Astrocyte of the spinal cord (primary cell): ENCODE measurements at regions not wholly inside any gene's neighbourhood (a gene's known extent, or its start where the extent isn't known, plus 50 kb on each side); places are given as distances from the start of the nearest gene placed in this dataset.

Experiments
- DNase-seq: peaks from one replicate; pipeline ENCODE4 v3.0.0; 2011; ENCODE audit warnings: low read depth, low spot score
- H3K4me3 ChIP-seq: 2 replicates; pipeline ENCODE4 v1.5.1; 2011; ENCODE audit warnings: low read depth, mild to moderate bottlenecking, low read length, moderate library complexity
- CTCF ChIP-seq: IDR thresholded peaks from 2 replicates; pipeline ENCODE4 v1.5.1; 2012; ENCODE audit warnings: low read depth, mild to moderate bottlenecking, low read length, inconsistent platforms
- in situ Hi-C: cut with HindIII; loops from 2 replicates; pipeline ENCODE4 v1.10.0; 2017; ENCODE audit warnings: low sequenced_read_pairs

GRCh38 chr4:13905543-13905942 lies 278.0 kb upstream of the BOD1L1 start:
- DNase-seq = peak; percentile 89
- no peak overlapping the region for H3K4me3 ChIP-seq
- no peak for TF ChIP-seq CTCF
- in situ Hi-C loops = no loop called here

GRCh38 chr4:13906727-13907126 lies 279.2 kb upstream of the BOD1L1 start:
- DNase-seq = peak; percentile 24
- TF ChIP-seq CTCF = no peak
- H3K4me3 ChIP-seq = no peak overlapping the region
- in situ Hi-C loops = no loop called here

GRCh38 chr4:13907255-13907751 lies 279.8 kb upstream of the BOD1L1 start:
- in situ Hi-C loops = no loop called here
- TF ChIP-seq CTCF = peak; percentile 42
- no peak overlapping the region for H3K4me3 ChIP-seq
- DNase-seq = peak; percentile 98

- no peak overlapping the region for H3K4me3 ChIP-seq
- in situ Hi-C loops = no loop called here
- DNase-seq = no peak
- no peak for TF ChIP-seq CTCF
Measured at GRCh38 chr4:13908455-13908854, 280.9 kb upstream of the BOD1L1 start.

GRCh38 chr4:13910556-13910955 lies 283.0 kb upstream of the BOD1L1 start:
- H3K4me3 ChIP-seq = no peak overlapping the region
- in situ Hi-C loops = no loop called here
- TF ChIP-seq CTCF = no peak
- DNase-seq = no peak

GRCh38 chr4:13911256-13911655 lies 283.7 kb upstream of the BOD1L1 start:
- H3K4me3 ChIP-seq = no peak overlapping the region
- no peak for TF ChIP-seq CTCF
- in situ Hi-C loops = no loop called here
- DNase-seq = no peak

GRCh38 chr4:13912436-13912925 lies 285.0 kb upstream of the BOD1L1 start:
- H3K4me3 ChIP-seq = no peak overlapping the region
- in situ Hi-C loops = no loop called here
- TF ChIP-seq CTCF = no peak
- no peak for DNase-seq
